GM19452 (cell line): ENCODE measurements at regions not wholly inside any gene's neighbourhood (a gene's known extent, or its start where the extent isn't known, plus 50 kb on each side); places are given as distances from the start of the nearest gene placed in this dataset.
"Not testable (repeated sequence)": the region's sequence is repeated elsewhere in the genome, so short reads cannot be mapped to it uniquely, and the experiment has no call there.

Experiments used
- ATAC-seq: cut with Tn5 transposase; IDR thresholded peaks from one replicate; pipeline ENCODE4 v1.9.1; 2021; ENCODE audit not compliant: unreplicated experiment

DNA sequence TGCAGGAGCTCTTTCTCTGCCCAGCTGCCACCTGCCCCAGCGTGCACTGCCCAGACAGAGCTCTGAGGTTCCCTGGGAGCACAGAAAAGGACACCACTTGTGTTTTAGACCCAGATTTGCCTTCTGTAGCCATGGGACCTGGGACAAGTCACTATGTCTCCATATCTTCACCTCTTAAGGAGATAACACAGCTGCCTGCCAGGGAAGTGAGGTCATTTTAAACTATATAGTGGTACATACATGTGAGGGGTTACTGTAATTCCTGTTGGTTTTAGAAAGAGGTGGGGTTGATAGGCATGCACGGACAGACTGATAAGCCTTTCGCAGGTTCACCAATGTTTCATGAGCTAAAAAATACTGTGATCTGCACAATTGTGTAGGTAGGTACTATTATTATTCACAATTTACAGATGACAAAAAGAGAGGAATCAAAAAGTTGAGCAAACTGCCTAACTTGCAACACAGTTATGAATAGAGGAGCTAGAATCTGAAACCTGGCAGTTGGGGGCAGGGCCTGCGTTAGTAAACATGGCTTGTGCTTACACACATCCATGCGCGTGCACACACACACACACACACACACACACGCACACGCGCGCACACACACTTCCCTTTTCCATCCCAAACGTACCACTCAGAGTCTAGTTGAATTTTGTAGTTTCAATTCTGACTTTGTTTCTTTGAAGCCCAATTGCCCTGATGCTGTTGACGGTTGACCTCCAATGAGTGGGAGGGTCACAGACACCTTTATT lies 193.6 kb downstream of the FAM43A start:
- ATAC-seq: no peak

DNA sequence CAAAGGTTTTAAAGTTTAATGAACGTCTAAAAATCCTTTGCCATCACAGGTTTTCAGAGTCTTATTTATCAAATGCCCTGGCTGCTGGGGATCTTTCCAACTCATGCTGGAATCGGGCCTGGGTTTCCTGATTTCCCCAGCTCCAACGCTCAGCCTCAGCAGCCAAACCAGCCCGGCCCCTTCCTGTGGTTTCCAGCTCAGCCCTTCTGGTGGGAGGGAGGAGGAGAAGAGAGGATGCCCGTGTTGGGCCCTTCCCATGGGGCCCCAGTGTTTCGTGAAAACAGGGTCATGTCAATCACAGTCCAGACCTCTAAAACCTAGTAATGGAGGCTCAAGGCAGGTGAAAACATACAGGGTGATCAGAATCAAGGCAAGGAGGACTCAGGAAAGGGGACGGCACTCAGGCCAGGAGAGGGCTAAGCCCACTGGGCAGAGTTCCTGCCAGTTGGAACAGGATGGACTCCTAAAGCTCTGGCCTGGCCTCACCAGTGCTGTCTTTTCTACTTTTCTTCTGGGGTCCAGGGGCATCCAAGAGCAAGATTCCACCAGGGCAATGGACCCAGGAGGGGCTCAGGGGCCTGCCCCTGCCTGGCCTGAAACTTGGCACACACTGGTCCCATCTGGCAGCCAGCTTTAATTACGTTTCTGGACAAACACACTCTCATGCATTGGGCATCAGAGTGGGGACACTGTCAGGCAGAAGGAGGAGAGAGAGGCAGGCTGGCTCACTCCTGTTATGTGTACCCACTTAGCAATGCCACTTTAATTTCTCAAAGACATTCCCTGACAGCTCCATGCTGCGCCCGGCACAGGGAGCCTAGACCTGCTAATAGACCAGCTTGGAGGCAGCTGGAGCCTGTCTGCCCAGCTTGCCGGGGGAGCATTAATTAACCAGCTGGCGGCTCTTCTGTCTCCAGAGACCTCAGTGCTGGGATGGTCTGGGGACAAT lies 194.6 kb downstream of the FAM43A start:
- no peak for ATAC-seq

DNA sequence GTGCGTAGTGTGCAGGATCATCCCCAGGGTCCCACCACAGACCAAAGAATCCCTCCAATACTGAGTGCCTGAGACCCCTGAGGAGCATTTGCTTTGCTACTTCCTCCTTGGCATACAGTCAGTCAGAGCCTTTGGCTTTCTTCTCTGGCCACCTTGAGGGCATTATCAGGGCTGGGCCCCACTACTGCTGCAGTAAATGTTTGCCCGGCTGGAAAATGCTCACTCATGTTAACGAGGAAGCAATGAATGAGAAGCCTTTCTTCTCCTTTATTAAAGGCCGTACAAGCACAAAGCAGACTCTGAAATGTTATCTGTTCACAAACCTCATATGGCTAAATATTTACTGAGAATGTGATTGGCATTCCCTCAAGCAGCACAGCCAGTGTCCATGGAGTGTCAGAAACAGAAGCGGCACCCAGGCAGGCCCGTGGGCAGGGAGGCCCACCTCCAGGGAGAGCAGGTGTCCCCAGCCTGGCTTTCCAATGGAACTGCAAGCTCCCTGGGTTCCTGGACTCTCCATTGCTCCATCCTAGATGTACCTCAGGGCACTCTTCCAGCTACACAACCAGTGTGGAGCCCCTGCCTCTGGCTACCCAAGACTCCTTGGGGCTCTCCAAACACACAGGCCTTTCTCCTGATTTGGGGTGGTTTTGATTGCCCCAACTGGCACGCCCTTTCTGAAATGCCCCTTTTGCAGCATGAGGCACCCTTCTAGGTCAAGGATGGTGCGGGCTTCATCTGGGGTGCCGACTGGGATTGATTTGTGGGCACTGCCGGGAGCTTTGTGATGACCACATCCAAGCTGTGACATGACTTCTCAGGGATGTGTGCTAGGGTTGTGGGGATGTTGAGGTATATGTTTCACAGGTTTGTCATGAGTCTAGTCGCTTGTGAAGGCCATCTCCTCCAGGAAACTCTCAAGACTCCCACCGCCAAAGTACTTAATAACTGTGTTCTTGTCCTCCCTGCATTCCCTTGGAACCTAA lies 195.6 kb downstream of the FAM43A start:
- no peak for ATAC-seq

DNA sequence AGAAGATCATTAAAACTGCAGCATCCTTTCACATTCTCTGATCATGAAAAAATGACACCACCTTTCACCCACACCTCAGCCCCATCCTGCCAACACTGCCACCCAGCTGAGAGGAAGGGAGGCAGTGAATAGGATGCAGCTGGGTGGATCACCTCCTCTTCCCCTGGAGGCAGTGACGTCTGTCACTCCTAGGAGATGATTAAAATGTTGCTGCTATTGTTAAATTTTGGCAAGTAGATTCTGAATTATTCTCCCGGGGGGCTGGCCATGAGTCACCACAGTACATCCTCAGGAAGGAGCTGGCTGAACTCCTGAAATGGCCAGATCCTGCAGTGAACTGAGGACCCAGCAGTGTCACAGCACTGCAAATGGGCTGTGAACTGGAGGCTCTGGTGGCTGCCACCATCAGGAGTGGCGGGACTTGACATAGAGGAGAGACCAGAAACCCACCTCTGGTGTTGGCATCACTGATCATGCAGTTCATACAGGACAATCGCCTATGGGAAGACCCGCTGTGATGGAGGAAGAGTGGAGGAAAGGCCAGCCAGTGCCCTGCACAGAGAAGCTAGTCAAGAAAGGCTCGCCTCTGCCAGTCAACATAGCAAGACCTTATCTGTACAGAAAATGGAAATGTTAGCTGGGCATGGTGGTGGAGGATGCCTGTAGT lies 199.1 kb downstream of the FAM43A start:
- no peak for ATAC-seq

DNA sequence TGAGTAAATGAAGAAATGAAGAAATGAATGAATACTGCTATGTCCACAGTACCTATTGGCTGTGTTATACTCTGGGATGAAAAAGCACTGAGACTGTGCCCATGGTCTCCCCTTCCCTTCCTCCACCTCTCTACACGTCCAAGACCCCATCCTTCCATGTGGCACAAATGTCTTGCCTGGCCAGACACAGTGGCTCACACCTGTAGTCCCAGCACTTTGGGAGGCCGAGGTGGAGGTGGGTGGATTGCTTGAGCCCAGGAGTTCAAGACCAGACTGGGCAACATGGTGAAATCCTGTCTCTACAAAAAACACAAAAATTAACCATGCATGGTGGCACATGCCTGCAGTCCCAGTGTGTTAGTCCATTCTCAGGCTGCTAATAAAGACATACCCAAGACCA lies 200.1 kb downstream of the FAM43A start:
- no peak for ATAC-seq

DNA sequence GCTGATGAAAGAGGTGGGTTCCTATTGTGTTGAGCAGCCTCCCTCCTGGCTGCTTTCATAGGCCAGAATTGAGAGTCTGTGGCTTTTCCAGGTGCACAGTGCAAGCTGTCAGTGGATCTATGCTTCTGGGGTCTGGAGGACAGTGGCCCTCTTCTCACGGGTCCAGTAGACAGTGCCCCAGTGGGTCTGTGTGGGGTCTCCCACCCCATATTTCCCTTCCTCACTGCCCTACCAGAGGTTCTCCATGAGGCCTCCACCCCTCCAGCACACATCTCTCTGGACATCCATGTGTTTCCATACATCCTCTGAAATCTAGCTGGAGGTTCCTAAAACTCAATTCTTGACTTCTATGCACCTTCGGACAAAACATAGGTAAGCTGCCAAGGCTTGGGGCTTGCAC lies 201.2 kb downstream of the FAM43A start:
- ATAC-seq: no peak

DNA sequence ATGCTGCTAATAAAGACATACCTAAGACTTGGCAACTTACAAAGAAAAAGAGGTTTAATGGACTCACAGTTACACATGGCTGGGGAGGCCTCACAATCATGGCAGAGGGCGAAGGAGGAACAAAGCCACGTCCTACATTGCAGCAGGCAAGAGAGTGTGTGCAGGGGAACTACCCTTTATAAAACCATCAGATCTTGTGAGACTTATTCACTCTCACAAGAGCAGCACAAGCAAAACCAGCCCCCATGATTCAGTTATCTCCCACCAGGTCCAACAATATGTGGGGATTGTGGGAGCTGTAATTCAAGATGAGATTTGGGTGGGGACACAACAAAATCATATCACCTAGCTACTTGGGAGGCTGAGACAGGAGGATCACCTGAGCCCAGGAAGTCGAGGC lies 202.4 kb downstream of the FAM43A start:
- not testable (repeated sequence) for ATAC-seq

DNA sequence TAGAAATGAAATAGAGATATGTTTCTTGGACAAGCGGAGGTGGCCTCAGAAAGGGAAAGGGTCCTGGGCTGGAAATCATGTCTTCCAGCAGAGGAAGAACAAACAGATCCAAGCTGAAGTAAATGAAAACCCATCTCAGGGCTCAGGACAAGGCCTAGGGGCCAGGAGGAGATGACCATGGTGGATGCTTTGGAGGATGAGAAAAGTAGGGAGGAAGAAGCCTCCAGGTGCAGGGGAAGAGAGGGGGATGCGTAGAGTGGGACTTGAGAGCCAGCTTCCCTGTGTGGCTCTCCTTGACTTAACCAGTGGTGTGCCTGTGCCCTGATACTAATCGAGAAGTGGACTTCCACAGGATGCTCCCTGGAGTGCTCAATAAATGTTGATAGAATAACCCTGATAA lies 203.2 kb downstream of the FAM43A start:
- ATAC-seq: no peak

DNA sequence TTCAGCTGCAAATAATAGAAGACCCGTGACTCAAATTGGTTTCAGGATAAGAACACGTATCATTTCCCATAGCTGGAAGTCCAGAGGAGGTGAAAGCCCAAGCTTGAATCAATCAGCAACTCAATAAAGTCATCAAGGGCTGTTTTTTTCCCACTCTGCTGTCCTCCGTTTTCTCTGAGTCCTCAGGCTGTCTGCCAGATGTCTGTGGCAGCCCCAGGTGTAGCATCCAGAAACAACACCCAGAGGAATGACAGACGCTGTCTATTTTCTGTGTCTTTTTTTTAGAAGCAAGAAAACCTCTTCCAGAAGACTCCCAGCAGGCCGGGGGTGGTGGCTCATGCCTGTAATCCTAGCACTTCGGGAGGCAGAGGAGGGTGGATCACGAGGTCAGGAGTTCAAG lies 204.4 kb downstream of the FAM43A start:
- ATAC-seq: no peak

DNA sequence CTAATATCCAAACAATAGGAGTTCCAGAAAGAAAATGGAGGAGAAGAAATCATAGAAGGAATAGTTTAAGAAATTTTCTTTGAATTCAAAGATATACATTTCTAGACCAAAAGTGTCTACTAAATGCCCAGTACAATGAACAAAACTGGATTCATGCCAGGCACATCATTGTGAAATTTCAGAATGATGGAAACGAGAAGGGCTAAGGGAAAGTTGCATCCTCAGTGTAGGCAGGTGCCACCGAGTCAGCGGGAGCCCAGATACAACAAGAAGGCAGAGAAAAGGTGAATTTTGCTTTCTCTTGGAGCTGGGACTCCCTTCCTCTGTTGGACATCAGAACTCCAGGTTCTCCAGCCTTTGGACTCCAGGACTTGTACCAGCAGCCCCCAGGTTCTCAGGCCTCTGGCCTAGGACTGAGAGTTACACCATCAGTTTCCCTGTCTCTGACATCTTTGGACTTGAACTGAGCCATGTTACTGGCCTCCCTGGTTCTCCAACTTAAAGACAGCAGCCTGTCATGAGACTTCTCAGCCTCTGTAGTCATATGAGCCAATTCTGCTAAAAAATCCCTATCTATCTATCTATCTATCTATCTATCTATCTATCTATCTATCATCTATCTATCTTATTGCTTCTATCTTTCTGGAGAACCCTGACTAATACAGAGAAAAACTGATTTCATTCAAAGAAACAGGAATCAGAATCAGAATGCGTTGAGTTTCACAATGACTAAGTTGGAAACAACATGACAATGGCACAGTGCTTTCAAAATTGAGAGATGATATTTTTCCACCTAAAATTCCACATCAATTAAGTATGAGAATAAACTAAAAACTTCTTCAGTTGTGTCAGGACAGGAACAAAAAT lies 207.7 kb downstream of the FAM43A start:
- no peak for ATAC-seq

DNA sequence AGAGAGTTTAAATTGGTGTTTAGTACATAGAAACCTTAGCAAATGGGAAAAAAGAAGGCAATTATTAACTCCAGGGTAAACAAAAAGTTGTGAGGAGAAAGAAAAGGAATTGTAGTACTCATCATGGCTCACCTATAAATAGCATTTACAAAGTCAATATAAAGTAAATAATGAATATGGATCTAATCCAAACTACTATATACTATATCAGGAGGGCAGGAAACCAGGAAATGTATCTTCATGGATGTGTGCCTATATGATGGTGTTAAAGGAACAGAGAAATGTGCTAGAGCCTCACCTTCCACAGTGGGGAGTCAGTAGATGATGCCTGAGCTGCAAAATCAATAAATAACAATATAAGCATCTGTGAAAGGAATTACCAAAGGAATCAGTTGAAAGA lies 208.9 kb downstream of the FAM43A start:
- ATAC-seq: no peak

DNA sequence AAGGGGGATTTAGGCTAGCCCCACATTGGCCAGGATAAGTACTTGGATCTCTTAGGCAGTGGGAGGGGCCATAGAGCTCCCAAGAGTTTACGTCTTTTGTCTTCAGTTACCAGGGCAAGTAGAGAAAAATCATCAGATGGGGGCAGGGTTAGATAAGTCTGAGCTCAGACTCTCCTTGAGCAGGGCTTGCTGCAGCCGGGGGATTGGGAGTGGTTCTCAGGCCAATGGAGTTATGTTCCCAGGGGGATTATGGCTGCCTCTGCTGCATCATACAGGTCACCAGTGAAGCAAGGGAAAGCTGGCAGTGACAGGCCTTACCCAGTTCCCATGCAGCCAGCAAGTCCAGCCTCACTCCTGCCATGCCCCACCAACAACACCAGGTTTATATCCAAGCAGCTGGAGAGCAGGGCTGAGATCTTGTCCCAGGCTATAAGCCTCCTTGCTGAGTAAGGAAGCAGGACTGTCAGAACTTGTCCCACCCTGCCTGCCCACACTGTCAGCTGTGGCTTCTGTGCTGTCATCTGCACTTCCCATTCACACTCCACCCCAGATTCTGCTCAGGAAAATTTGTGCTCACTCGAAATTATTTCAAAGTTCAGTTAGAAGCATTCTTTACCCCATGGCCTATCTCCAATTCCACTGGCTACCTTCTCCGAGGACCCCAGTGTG lies 215.3 kb downstream of the FAM43A start:
- no peak for ATAC-seq

DNA sequence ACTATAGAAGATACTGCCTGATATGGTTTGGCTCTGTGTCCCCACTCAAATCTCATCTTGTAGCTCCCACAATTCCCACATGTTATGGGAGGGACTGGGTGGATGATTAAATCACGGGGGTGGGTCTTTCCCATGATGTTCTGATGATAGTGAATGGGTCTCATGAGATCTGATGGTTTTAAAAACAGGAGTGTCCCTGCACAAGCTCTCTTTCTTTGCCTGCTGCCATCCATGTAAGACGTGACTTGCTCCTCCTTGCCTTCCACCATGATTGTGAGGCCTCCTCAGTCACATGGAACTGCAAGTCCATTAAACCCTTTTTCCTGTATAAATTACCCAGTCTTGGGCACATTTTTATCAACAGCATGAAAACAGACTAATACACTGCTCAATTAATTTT lies 217.8 kb downstream of the FAM43A start:
- ATAC-seq: not testable (repeated sequence)

DNA sequence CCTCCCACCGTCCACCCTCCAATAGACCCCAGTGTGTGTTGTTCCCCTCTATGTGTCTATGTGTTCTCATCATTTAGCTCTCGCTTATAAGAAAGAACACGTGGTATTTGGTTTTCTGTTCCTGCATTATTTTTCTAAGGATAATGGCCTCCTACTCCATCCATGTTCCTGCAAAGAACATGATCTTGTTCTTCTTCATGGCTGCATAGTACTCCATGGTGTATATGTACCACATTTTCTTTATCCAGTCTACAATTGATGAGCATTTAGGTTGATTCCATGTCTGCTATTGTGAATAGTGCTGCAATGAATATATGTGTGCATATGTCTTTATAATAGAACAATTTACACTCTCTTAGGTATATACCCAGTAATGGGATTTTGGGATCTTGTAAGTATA lies 219.3 kb downstream of the FAM43A start:
- ATAC-seq: not testable (repeated sequence)

DNA sequence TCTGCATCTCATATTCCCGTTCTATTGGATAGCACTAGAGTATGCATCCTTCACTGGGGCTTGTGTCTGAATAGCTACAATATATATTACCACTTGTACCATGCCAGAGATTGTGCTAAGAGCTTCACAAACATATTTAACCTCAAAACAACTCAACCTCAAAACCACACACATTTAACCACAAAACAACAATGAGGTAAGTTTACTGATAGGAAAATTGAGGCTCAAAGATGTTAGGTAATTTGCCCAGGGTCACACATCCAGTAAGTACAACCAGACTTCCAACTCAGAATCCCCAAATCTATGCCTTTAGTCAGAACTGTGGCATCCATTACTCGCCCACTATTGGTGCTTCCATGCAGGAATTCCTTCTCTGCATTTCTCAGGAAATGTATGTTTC lies 220.0 kb downstream of the FAM43A start:
- ATAC-seq: no peak

DNA sequence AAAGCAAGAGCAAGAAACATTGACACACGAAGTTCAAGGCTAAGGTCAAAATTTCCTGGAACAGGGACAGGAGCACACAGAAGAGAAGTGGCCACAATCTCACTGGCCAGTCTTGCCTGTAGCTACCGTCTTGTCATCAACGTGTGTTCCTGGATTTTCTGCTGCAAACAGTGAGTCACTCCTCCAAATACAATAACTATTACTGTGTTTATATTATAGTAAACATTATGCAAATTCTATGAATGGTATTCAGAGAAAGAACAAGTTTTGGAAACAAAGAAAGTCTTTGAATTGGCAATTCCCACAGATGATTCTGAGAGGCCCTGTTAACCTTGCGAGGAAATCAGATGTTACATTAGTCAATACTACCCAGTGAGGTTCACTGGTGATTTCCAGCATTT lies 220.5 kb downstream of the FAM43A start:
- ATAC-seq: no peak

DNA sequence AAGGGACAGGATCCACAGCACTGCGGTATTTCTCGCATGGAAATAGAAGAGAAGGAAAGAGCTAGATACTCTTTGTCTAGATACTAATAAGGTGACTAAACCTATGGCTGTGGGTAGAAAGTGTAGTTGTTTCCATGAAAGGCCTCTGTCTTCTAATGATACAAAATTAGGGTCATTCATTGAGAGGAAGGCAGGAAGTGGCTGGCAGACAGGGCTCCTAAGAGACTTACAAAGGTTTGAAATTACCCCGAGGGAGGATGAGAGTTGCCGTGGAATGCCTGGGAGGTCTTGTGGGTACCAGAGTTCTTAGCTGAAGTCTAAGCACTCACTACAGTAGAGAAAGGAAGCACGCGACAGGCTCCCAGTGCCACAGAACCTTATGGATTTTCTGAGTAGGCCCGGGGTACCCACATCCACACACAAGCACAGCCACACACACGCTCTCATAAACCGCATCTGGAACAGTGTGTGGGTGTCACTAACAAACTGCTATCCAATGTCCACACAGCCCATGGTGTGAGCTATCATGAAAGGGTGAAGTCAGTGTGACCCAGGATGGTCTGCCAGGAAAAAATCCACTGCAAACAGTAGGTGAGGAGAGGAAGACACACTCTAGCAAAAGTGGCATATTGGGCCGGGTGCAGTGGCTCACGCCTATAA lies 221.4 kb downstream of the FAM43A start:
- no peak for ATAC-seq

DNA sequence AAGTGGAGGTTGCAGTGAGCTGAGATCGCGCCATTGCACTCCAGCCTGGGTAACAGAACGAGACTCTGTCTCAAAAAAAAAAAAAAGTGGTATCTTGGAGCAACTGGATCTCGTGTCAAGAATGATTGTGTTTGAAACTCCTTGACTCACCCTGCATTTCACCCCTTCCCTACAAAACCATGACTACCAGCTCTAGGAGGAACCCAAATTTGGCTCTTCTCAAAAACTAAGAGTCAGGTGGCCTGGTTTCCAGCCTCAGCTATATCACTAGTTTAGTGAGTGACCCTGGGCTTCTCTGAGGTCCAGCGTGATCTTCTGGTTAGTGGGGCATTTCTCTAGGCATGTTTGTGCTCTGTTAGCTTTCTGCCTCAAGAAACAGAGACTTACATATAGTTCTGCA lies 222.1 kb downstream of the FAM43A start:
- ATAC-seq: no peak
